GM21786 (cell line): ENCODE measurements at regions not wholly inside any gene's neighbourhood (a gene's known extent, or its start where the extent isn't known, plus 50 kb on each side); places are given as distances from the start of the nearest gene placed in this dataset.

Experiments
- ATAC-seq: cut with Tn5 transposase; IDR thresholded peaks from one replicate; pipeline ENCODE4 v1.9.1; 2021; ENCODE audit not compliant: unreplicated experiment

GRCh38 chr18:29313312-29313711 lies 1136.4 kb upstream of the CDH2 start:
- ATAC-seq = no peak

GRCh38 chr18:29311580-29311979 lies 1134.7 kb upstream of the CDH2 start:
- ATAC-seq = no peak

GRCh38 chr18:29309366-29309765 lies 1132.4 kb upstream of the CDH2 start:
- ATAC-seq = no peak

GRCh38 chr18:29307982-29308381 lies 1131.1 kb upstream of the CDH2 start:
- no peak for ATAC-seq

- ATAC-seq = no peak
Observed at GRCh38 chr18:29307231-29307630, 1130.3 kb upstream of the CDH2 start.

GRCh38 chr18:29305516-29305915 lies 1128.6 kb upstream of the CDH2 start:
- no peak for ATAC-seq

- ATAC-seq = no peak
Observed at GRCh38 chr18:29301048-29301447, 1124.1 kb upstream of the CDH2 start.

- ATAC-seq = no peak
Observed at GRCh38 chr18:29285471-29285870, 1108.5 kb upstream of the CDH2 start.

GRCh38 chr18:29271501-29271900 lies 1094.6 kb upstream of the CDH2 start:
- ATAC-seq = no peak

GRCh38 chr18:29259838-29260237 lies 1082.9 kb upstream of the CDH2 start:
- ATAC-seq = no peak

- no peak for ATAC-seq
Observed at GRCh38 chr18:29254123-29254522, 1077.2 kb upstream of the CDH2 start.

- no peak for ATAC-seq
Observed at GRCh38 chr18:29251681-29252080, 1074.8 kb upstream of the CDH2 start.

- ATAC-seq = no peak
Observed at GRCh38 chr18:29250843-29251242, 1073.9 kb upstream of the CDH2 start.

- ATAC-seq = no peak
Observed at GRCh38 chr18:29250259-29250658, 1073.3 kb upstream of the CDH2 start.

- no peak for ATAC-seq
Observed at GRCh38 chr18:29248805-29249204, 1071.9 kb upstream of the CDH2 start.

- no peak for ATAC-seq
Observed at GRCh38 chr18:29241199-29241598, 1064.3 kb upstream of the CDH2 start.

GRCh38 chr18:29234751-29235150 lies 1057.8 kb upstream of the CDH2 start:
- no peak for ATAC-seq

GRCh38 chr18:29226213-29226612 lies 1049.3 kb upstream of the CDH2 start:
- no peak for ATAC-seq

- no peak for ATAC-seq
Observed at GRCh38 chr18:29225351-29225750, 1048.4 kb upstream of the CDH2 start.

GRCh38 chr18:29218091-29218490 lies 1041.2 kb upstream of the CDH2 start:
- ATAC-seq = no peak

- no peak for ATAC-seq
Observed at GRCh38 chr18:29217124-29217915, 1040.4 kb upstream of the CDH2 start.

- ATAC-seq = no peak
Observed at GRCh38 chr18:29198834-29199233, 1021.9 kb upstream of the CDH2 start.

- ATAC-seq = no peak
Observed at GRCh38 chr18:29196307-29196706, 1019.4 kb upstream of the CDH2 start.
